Activated T-cell treated with anti-CD3 and anti-CD28 coated beads, Interleukin-2, amount 50 U/mL, for 4 hours (primary cell): ENCODE measurements at regions not wholly inside any gene's neighbourhood (a gene's known extent, or its start where the extent isn't known, plus 50 kb on each side); places are given as distances from the start of the nearest gene placed in this dataset.
"Not testable (repeated sequence)": the region's sequence is repeated elsewhere in the genome, so short reads cannot be mapped to it uniquely, and the experiment has no call there.

Experiments used
- ATAC-seq, 2 donors: fragments of 200-7000 bp; cut with Tn5 transposase; one replicate each; pipeline ENCODE4 v1.10.0; 2021
- DNase-seq: peaks from one replicate; pipeline ENCODE4 v3.0.0-alpha.2; 2020
- H3K27me3 Mint-ChIP-seq: one replicate; pipeline ENCODE4 v1.8.0; 2021; ENCODE audit warnings: low read depth, mixed read lengths
- H3K36me3 Mint-ChIP-seq: one replicate; pipeline ENCODE4 v1.8.0; 2022; ENCODE audit warnings: mixed read lengths; ENCODE audit not compliant: insufficient read depth
- H3K4me1 Mint-ChIP-seq: one replicate; pipeline ENCODE4 v1.8.0; 2021; ENCODE audit warnings: low read depth, mixed read lengths
- H3K4me3 Mint-ChIP-seq: one replicate; pipeline ENCODE4 v1.8.0; 2021; ENCODE audit warnings: mild to moderate bottlenecking, moderate library complexity, mixed read lengths
- H3K9me3 Mint-ChIP-seq: one replicate; pipeline ENCODE4 v1.8.0; 2021; ENCODE audit warnings: mixed read lengths

DNA sequence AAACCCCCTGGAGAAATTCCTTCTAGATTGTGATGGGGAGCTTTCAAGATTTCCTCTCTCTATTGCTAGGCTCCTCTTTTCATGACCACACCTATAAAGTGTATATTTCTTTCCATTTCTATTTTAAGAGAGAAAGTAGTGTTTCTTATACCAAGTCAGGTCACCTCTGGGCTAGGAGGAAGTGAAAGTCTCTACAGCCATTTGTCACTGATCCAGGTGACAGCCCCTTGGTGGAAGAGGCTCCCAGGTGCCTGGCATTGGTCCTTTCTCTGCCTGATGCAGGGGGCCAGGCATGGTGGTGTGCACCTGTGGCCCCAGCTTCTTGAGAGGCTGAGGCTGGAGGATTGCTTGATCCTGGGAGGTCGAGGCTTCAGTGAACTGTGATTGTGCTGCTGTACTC, 64.7 kb downstream of the DHCR7 start:
- ATAC-seq: no peak
- Mint-ChIP-seq H3K9me3 (no peaks in the 10 kb centered on the region), H3K4me1 (peaks cover 3% of the 10 kb centered on the region), H3K27me3 (peaks cover 33% of the 10 kb centered on the region), H3K4me3 (no peak overlapping the region), H3K36me3 (no peaks in the 10 kb centered on the region)
- no peak for DNase-seq

DNA sequence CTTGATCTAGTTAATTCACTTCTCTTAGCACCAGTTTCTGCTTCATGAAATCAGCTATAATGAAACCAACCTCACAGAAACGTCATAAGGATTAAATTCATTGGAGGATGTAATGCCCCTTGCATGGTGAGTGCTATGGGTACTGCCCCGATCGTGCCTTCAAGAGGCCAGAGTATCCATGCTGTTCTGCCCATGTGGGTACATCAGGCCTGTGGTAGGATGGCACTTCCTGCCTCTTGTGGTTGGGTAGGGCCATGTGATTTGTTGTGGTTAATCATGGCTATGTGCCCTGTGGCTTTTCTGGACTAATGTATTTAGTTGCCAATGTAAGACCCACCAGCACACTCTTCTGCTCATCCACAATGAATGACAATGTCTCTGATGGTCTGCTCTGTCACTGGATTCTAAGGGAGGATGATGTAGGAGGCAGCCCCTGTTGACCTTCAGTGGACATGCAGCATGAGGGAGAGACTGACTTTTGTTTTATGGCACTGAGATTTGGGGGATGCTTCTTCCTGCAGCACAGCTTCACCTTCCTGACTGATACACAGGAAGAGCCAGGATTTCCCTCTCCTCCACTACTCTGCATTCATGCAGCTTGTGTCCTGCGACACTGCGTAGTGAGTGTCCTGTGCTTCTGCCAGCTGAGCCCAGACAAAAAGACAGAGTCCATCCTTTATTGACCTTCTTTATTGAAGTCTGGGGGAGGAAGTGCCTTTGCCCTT, 66.2 kb downstream of the DHCR7 start:
- H3K9me3 Mint-ChIP-seq: no peaks in the 10 kb centered on the region
- H3K4me1 Mint-ChIP-seq: peaks cover 3% of the 10 kb centered on the region
- peaks cover 30% of the 10 kb centered on the region for H3K27me3 Mint-ChIP-seq
- ATAC-seq (no peak), DNase-seq (no peak)
- no peaks in the 10 kb centered on the region for H3K36me3 Mint-ChIP-seq
- H3K4me3 Mint-ChIP-seq: no peak overlapping the region

DNA sequence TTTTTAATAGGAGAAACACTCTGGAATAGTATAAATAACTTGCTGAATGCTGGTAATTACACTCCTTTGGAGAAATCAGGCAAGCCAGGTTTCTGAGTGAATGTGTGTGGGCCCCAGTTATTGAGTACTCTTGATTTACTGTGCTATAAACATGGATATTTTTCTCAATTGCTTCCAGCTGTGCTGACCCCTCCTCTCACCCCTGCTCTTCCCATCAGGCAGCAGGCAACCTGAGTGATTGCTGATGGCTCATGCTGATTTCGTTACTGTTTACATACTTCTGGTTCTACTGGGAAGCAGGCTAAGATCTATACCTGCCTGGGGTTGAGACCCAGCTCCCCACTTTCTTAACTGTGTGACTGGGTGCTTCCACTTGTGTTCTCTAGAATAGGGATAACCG, 68.5 kb downstream of the DHCR7 start:
- DNase-seq (no peak), ATAC-seq (no peak)
- Mint-ChIP-seq H3K4me3 (no peak overlapping the region), H3K27me3 (peaks cover 26% of the 10 kb centered on the region), H3K9me3 (peaks cover 11% of the 10 kb centered on the region), H3K36me3 (no peaks in the 10 kb centered on the region), H3K4me1 (peaks cover 3% of the 10 kb centered on the region)

DNA sequence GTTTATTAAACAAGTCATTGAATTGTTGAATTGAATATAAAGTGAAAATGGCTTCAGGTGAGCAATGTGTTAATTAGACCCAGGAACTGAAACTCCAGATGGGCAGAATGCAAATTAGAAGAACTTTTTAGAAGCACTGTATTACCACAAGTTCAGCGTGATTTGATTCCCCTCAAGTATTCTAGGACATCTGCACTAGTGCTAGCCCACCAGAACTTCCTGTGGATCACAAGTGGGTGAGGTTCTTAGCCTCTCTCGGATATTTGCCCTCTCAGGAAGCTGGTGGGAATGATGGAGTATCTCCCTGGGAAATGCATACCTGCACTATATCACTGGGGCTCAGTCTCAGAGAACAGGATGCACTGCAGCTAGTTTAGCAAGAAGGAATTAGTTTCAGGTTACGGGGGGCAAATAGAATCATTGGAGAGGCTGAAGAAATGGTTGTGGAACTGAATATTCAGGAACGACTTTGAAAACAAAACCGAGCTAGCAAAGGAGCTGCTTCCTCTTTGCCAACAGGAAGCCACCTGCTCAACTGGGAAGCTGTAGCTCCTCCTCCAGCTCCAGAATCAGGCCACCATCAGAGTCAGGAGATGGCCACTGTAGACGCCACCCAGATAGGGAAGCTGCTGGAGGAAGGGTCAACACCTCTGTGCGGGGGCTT, 74.3 kb downstream of the DHCR7 start:
- DNase-seq: no peak
- H3K36me3 Mint-ChIP-seq: no peaks in the 10 kb centered on the region
- peaks cover 12% of the 10 kb centered on the region for H3K9me3 Mint-ChIP-seq
- peaks cover 5% of the 10 kb centered on the region for H3K27me3 Mint-ChIP-seq
- H3K4me1 Mint-ChIP-seq: no peaks in the 10 kb centered on the region
- no peak for ATAC-seq
- H3K4me3 Mint-ChIP-seq: no peak overlapping the region

DNA sequence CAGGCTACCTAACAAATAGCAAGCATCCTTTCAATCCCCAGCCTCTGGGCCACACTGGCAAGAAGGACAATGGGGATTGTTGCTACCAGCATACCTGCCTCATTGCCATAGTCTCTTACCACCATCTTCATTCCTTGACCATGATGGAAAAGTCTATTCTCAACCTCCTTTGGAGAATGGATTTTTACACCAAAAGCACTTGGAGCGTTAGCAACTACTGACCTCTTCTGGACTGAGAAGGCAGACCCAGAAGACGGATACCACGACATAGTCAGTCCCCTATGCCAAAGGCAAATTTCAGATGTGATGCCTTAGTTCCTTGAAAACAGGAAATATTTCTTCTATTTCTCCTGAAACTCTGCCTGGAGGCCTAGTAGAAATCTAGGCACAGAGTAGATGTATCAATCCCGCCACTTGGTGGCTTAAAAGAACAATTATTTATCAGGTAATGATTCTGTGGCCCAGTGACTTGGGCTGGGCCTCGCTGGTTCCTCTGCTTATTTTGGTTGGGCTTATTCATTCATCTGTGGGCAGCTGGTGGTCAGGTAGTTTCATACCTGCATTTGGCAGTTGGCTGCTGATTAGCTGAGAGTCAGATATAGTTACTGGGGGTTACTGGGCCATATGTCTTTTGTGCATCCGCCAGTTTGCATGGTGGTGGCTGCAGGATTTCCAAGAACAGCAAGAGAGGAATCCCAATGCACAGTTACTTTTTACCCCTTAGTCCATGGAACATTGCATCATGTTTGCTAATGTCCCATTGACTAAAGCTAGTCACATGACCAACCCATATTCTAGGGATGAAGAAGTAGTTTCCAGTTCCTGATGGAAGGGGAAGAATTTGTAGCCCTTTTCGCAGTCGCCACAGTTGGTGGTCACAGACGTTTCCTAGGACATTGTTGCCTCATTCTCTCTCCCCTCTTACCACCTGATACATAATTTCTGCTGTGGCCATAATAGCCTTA, 75.2 kb downstream of the DHCR7 start:
- H3K36me3 Mint-ChIP-seq: no peaks in the 10 kb centered on the region
- H3K4me3 Mint-ChIP-seq: no peak overlapping the region
- H3K4me1 Mint-ChIP-seq: no peaks in the 10 kb centered on the region
- no peak for DNase-seq
- H3K9me3 Mint-ChIP-seq: peaks cover 12% of the 10 kb centered on the region
- H3K27me3 Mint-ChIP-seq: peaks cover 8% of the 10 kb centered on the region
- no peak for ATAC-seq

DNA sequence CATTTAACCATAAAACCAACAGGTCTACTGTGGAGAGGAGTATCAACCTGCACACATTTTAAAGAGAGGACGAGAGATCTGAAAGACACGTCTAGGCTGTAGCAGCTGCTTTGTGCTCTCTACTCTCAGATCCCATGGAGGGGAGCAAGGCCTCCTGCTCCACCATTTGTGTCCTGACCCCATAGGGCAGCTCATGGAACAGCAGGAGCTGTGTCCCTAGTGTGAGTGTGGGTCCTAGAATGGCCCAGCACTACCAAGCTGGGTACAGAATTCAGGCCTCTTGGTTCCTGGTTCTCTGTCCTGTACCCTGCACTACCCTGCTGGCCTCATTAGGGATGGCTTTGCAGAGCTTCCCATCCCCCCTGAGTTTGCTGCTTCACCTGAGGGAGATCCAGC, 76.5 kb downstream of the DHCR7 start:
- Mint-ChIP-seq H3K27me3 (peaks cover 7% of the 10 kb centered on the region), H3K36me3 (no peaks in the 10 kb centered on the region), H3K4me1 (no peaks in the 10 kb centered on the region), H3K4me3 (no peak overlapping the region), H3K9me3 (peaks cover 12% of the 10 kb centered on the region)
- peak in 1 of 2 donors; percentile 23 for ATAC-seq
- no peak for DNase-seq

DNA sequence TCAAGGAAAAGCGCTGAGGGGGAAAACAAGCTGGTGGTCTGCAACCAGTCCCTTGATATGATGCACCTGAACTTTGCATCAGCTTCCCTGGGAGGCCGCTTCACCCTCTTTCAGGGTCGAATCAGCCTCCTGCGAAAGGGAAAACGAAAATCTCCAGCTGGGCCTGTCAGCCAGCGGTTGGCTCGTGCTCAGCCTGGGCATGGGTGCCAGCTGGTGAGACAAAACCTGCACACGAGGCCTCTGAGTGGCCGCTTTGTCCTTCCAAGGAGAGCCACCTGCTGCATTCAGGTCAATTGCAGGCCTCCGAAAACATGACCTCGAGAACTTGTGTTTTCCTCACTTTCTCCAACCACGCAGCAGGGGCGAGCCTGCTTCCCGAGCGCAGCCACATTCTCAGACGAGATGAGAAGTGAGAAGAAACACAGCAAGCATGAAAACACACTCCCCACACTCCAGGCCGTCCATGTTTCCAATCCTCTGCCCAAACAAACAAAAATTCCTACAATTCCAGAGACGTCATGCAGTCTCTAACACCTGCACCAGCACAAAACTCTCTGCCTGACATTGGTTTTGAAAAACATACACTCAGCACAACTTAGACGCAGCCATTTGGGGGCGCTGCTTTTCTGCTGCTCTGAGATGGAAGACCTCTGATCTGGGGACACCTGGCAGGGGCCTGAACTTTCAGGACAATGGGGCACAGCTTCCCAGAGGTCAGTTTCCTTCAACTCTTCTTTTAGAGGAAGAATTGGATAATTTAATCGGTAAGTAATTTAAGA, 77.1 kb downstream of the DHCR7 start:
- H3K4me1 Mint-ChIP-seq: no peaks in the 10 kb centered on the region
- no peak overlapping the region for H3K4me3 Mint-ChIP-seq
- H3K9me3 Mint-ChIP-seq: peaks cover 8% of the 10 kb centered on the region
- H3K36me3 Mint-ChIP-seq: no peaks in the 10 kb centered on the region
- DNase-seq (no peak), ATAC-seq (no peak)
- peaks cover 7% of the 10 kb centered on the region for H3K27me3 Mint-ChIP-seq

DNA sequence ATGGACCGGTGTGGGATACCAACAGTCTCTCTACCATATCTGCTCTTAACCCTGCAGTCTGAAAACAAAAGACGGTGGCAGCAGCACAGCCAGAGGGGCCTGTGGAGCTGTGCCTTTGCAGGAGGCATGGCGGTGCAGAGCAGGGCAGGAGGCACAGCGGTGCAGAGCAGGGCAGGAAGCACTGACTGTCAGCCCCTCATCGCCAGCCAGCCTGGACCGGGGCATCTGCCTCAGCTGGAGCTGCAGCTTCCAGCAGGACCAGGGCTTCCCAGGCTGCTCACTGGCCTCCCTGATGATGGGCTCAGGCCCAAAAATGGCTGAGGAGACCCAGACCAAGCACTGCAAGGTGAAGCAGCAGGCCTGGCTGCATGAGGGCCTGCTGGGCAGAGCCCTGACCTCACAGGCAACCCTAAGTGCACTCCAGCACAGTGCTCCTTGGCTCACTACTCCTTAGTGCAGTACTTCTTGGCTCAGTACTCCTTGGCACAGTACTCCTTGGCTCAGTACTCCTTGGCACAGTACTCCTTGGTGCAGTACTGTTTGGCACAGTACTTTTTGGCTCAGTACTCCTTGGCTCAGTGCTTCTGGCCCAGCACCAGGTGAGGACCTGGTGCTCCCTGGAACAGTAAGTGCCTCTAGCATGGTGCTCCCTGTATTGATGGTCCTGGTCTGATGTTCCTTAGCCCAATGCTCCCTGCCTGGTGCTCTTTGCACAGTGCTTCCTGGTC, 78.0 kb downstream of the DHCR7 start:
- Mint-ChIP-seq H3K36me3 (no peaks in the 10 kb centered on the region), H3K9me3 (peaks cover 6% of the 10 kb centered on the region), H3K27me3 (peaks cover 5% of the 10 kb centered on the region), H3K4me3 (no peak overlapping the region), H3K4me1 (no peaks in the 10 kb centered on the region)
- ATAC-seq: no peak
- no peak for DNase-seq

DNA sequence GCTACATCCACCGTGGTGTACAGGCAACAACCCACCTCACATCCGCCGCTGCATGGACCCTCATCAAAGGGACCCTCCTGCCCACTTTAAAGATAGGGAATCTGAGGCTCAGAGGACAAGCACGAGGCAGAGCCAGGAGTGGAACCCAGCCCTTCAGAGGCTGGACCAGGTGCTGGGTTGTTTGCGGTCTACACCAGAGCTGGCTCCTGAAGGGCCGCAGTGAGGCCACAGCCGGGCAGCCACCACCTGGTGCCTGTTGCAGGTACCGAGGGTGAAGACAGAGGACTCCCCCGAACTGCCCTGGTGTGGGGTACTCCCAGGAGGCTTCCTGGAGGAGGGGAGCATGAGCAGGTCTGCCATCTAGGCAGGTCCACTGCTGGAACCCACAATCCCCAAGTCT, 78.8 kb downstream of the DHCR7 start:
- Mint-ChIP-seq H3K36me3 (no peaks in the 10 kb centered on the region), H3K4me3 (no peak overlapping the region), H3K9me3 (no peaks in the 10 kb centered on the region), H3K27me3 (peaks cover 5% of the 10 kb centered on the region), H3K4me1 (no peaks in the 10 kb centered on the region)
- ATAC-seq: no peak
- DNase-seq: no peak

DNA sequence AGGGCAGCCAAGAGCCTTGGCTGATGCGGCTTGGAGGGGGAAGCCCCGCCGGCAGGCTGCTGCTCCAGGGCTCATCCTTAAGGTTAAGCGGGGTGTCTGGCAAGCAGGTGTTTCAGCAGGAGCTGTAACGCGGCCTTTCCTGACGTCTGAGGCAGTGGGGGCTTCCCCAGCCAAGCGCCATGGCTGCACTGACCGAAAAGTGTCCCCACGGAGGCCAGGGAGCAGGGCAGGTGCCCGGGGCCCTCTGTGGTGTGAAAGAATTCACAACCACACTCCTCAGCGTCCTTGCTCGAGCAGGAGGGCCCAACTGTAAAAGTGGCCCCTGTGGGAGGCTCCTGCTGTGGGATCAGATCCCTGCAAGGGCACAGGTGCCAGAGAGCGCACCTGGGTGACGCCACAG, 79.2 kb downstream of the DHCR7 start:
- ATAC-seq: no peak
- no peaks in the 10 kb centered on the region for H3K9me3 Mint-ChIP-seq

DNA sequence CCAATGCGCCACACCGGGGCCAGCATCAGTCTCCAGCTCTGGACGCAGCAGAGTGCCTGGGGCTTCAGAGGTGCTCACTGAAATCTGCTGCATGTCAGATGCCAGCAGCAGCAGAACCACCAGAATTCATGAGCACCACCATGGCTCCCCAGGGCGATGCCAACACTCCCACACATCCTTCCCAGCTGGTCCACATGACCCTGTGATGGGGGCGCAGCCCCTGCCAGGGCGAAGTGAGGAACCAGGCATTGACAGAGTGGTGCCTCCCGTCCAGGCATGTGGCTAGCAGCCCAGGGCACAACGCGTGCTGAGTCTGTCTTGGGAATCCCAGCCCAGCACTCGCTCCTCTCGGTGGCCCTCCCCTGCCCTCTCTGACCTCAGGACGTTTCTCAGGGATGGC, 80.4 kb downstream of the DHCR7 start:
- ATAC-seq (no peak), DNase-seq (no peak)
- H3K27me3 Mint-ChIP-seq: peaks cover 5% of the 10 kb centered on the region
- H3K4me3 Mint-ChIP-seq: no peak overlapping the region
- H3K36me3 Mint-ChIP-seq: no peaks in the 10 kb centered on the region
- no peaks in the 10 kb centered on the region for H3K9me3 Mint-ChIP-seq
- H3K4me1 Mint-ChIP-seq: no peaks in the 10 kb centered on the region

More for the DNA sequence above, 79.2 kb downstream of the DHCR7 start:
- DNase-seq: no peak
- no peaks in the 10 kb centered on the region for H3K4me1 Mint-ChIP-seq
- H3K4me3 Mint-ChIP-seq: no peak overlapping the region
- no peaks in the 10 kb centered on the region for H3K36me3 Mint-ChIP-seq
- peaks cover 5% of the 10 kb centered on the region for H3K27me3 Mint-ChIP-seq

DNA sequence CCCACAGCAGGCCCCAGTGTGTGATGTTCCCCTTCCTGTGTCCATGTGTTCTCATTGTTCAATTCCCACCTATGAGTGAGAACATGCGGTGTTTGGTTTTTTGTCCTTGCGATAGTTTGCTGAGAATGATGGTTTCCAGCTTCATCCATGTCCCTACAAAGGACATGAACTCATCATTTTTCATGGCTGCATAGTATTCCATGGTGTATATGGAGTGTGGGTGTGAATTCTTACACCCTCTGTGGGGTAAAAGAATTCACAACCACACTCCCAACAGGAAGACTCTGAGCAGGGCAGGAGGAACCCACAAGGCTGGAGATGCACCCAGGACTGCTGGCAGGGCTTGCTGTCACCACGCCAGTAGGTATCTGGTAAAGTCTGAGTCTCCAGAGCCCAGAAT, 80.9 kb downstream of the DHCR7 start:
- not testable (repeated sequence) for ATAC-seq, H3K4me1 Mint-ChIP-seq, DNase-seq, H3K27me3 Mint-ChIP-seq, H3K36me3 Mint-ChIP-seq, H3K4me3 Mint-ChIP-seq, H3K9me3 Mint-ChIP-seq

DNA sequence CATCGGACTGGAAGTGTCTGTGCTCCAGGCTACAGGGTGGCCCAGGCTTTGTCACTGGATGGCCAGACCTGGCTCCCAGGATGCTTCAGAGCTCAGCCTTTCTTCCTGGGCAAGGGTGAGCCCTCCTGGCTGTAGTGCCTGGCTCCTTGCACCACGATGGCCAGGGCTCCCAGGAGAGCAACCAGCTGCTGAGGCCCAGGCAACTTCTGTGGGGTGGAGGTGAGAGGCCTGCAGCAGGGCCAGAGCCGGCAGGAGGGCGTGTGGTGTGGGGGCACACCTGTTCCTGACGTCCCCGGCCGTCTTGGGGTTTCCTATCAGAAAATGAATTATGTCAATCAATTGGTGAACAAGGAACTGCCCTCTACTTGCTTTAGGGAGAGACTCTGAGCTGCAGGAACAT, 82.1 kb downstream of the DHCR7 start:
- no peaks in the 10 kb centered on the region for H3K9me3 Mint-ChIP-seq
- peaks cover 5% of the 10 kb centered on the region for H3K27me3 Mint-ChIP-seq
- no peak for ATAC-seq
- H3K36me3 Mint-ChIP-seq: no peaks in the 10 kb centered on the region
- DNase-seq: no peak
- H3K4me3 Mint-ChIP-seq: no peak overlapping the region
- no peaks in the 10 kb centered on the region for H3K4me1 Mint-ChIP-seq
